HepG2 (cell line): ENCODE measurements at regions not wholly inside any gene's neighbourhood (a gene's known extent, or its start where the extent isn't known, plus 50 kb on each side); places are given as distances from the start of the nearest gene placed in this dataset.
"Not testable (repeated sequence)": the region's sequence is repeated elsewhere in the genome, so short reads cannot be mapped to it uniquely, and the experiment has no call there.

Experiments
- ATAC-seq: fragments of 200-7000 bp; cut with Tn5 transposase; 3 replicates; pipeline ENCODE4 v1.9.1; 2020; ENCODE audit warnings: mild to moderate bottlenecking, moderate library complexity
- BruUV-seq: library from RNA; stranded (reverse); fragments of 400-500 nt; replicated peaks from 2 replicates; lab custom pipeline; 2021; lab: Mats Ljungman, UMichigan
- CTCF ChIA-PET: fragments of 300-600 bp; formaldehyde crosslinking; extraction: SDS; loops from one replicate; lab custom pipeline; 2021; ENCODE audit warnings: low total read pairs, inconsistent platforms, low intra/inter-chr PET ratio; lab: Yijun Ruan, JAX
- POLR2A ChIA-PET: fragments of 350-600 bp; sonication (Branson Sonifier 250); formaldehyde crosslinking; loops from one replicate; lab custom pipeline; 2020; ENCODE audit warnings: antibody characterized with exemption, inconsistent platforms; lab: Yijun Ruan, JAX
- DNase-seq: peaks from one replicate; pipeline ENCODE4 v3.0.0-alpha.2; 2015; ENCODE audit warnings: low spot score
- FAIRE-seq: peaks from 3 replicates; lab custom pipeline; 2011; peaks lifted over from hg19 to GRCh38; lab: Jason Lieb, UNC
- H2AFZ ChIP-seq: one replicate; pipeline ENCODE4 v1.6.1; 2011; ENCODE audit warnings: low read length, inconsistent platforms
- H3K27ac ChIP-seq: fragments of 300-600 bp; 3 replicates; pipeline ENCODE4 v1.8.0; 2011; ENCODE audit warnings: mixed run types, mild to moderate bottlenecking, mixed read lengths, low read length, inconsistent platforms; ENCODE audit not compliant: insufficient read depth; ENCODE audit errors: extremely low read length
- H3K27me3 ChIP-seq, 2 experiments: fragments of 200-600 bp in 1 of 2; 2 replicates in 1 of 2; 3 replicates in 1 of 2; pipeline versions ENCODE4 v1.6.0 to v1.8.0; 2011; ENCODE audit warnings: low read length in 2 of 2, mild to moderate bottlenecking in 2 of 2, moderate library complexity in 2 of 2, inconsistent platforms in 1 of 2; ENCODE audit not compliant: insufficient read depth in 2 of 2, control insufficient read depth in 1 of 2
- H3K36me3 ChIP-seq, 2 experiments: fragments of 200-600 bp in 1 of 2; replicated peaks in 1 of 2; 2 replicates in 1 of 2; 3 replicates in 1 of 2; pipeline versions ENCODE4 v1.5.1 to v1.8.0; 2011; ENCODE audit warnings: low read length in 2 of 2, inconsistent platforms in 1 of 2; ENCODE audit not compliant: insufficient read depth in 2 of 2, control insufficient read depth in 1 of 2
- H3K4me1 ChIP-seq: 2 replicates; pipeline ENCODE4 v1.5.1; 2012; ENCODE audit warnings: low read length, inconsistent platforms; ENCODE audit not compliant: insufficient read depth
- H3K4me2 ChIP-seq: 2 replicates; pipeline ENCODE4 v1.6.0; 2011; ENCODE audit warnings: low read depth, low read length, inconsistent platforms
- H3K4me3 ChIP-seq, 3 experiments: fragments of 200-600 bp in 1 of 3; sonication (generic), shearing (Covaris generic) in 1 of 3; replicated peaks in 1 of 3; 2 replicates each; pipeline ENCODE4 v1.5.1; 2011 to 2016; ENCODE audit warnings: low read length in 3 of 3, inconsistent platforms in 2 of 3, low read depth in 2 of 3, mild to moderate bottlenecking in 2 of 3, control low read depth in 1 of 3, mixed read lengths in 1 of 3; ENCODE audit not compliant: insufficient read depth in 1 of 3
- H3K79me2 ChIP-seq: one replicate; pipeline ENCODE4 v1.6.1; 2011; ENCODE audit warnings: low read length, inconsistent platforms; ENCODE audit not compliant: insufficient read depth
- H3K9ac ChIP-seq: 2 replicates; pipeline ENCODE4 v1.6.0; 2011; ENCODE audit warnings: mild to moderate bottlenecking, low read depth, low read length, inconsistent platforms; ENCODE audit not compliant: insufficient read depth
- H3K9me3 ChIP-seq: 2 replicates; pipeline ENCODE4 v1.5.1; 2012; ENCODE audit warnings: mild to moderate bottlenecking, low read length
- H4K20me1 ChIP-seq: 2 replicates; pipeline ENCODE4 v1.6.0; 2011; ENCODE audit warnings: inconsistent platforms, mild to moderate bottlenecking, low read length, moderate library complexity; ENCODE audit not compliant: insufficient read depth
- PHB2 ChIP-seq: fragments of 450-650 bp; IDR thresholded peaks from 2 replicates; pipeline ENCODE4 v1.6.1; 2018; ENCODE audit not compliant: partially characterized antibody
- ZNF510 ChIP-seq: sonication (generic); formaldehyde crosslinking; IDR thresholded peaks from 2 replicates; pipeline ENCODE4 v1.4.0; 2020; ENCODE audit warnings: low read depth, mild to moderate bottlenecking, missing genetic modification reagents
- WGBS: methylation state at CpG from one replicate; pipeline ENCODE4 v1.1.6; 2017; ENCODE audit warnings: low lambda C conversion rate; 5-methylcytosine and 5-hydroxymethylcytosine counted together
- in situ Hi-C: cut with HindIII; loops from 2 replicates; pipeline ENCODE4 v1.10.0; 2017; ENCODE audit warnings: low pct_unique_long_range_greater_than_20kb; ENCODE audit not compliant: extremely low pct_ligation_motif_present
- intact Hi-C: fragments of 100-400 bp; cut with micrococcal nuclease; formaldehyde crosslinking; loops from one replicate; pipeline ENCODE4 v1.10.0; 2022; ENCODE audit not compliant: unreplicated experiment
- TF ChIP-seq, protein P1 (sequence below): sonication (generic); formaldehyde crosslinking; IDR thresholded peaks from 2 replicates; pipeline ENCODE4 v1.8.0; 2022; ENCODE audit warnings: mild to moderate bottlenecking, missing genetic modification reagents, moderate library complexity
- TF ChIP-seq, protein P2 (sequence below): IDR thresholded peaks from 2 replicates; pipeline ENCODE4 v1.6.1; 2018; ENCODE audit warnings: missing genetic modification reagents, mild to moderate bottlenecking, missing compliant biosample characterization

DNA sequence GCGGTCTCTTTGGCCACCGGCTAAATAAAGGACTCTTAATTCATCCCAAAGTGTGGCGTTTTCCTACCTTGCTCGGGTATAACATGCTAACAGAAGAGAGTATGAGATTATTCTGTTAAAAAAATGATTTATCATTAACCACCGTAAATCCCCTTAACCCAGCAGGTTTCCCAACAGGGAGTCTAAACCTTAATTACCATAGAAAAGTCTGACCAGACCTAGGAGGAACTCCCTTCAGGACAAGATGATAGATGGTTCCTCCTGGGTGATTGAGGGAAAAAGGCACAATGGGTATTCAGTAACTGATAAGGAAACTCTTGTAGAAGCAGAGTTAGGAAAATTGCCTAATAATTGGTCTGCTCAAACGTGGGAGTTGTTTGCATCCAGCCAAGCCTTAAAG is 193.7 kb downstream of the ZNF737 start:
- CTCF ChIA-PET = no interaction called here
- no peaks in the 10 kb centered on the region for H3K27me3 ChIP-seq
- H3K4me1 ChIP-seq = no peaks in the 10 kb centered on the region
- no peak overlapping the region for H2AFZ ChIP-seq
- intact Hi-C loops = no loop called here
- no peak overlapping the region for H3K4me3 ChIP-seq
- no peak overlapping the region for H3K9ac ChIP-seq
- in situ Hi-C loops = no loop called here
- DNase-seq (no peak), ATAC-seq (no peak), FAIRE-seq (no peak)
- H3K9me3 ChIP-seq = peaks cover 91% of the 10 kb centered on the region
- POLR2A ChIA-PET = no interaction called here
- TF ChIP-seq, protein P1, sequence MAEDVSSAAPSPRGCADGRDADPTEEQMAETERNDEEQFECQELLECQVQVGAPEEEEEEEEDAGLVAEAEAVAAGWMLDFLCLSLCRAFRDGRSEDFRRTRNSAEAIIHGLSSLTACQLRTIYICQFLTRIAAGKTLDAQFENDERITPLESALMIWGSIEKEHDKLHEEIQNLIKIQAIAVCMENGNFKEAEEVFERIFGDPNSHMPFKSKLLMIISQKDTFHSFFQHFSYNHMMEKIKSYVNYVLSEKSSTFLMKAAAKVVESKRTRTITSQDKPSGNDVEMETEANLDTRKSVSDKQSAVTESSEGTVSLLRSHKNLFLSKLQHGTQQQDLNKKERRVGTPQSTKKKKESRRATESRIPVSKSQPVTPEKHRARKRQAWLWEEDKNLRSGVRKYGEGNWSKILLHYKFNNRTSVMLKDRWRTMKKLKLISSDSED (CRISPR knock-in tag) = no peak
- TF ChIP-seq, protein P2, sequence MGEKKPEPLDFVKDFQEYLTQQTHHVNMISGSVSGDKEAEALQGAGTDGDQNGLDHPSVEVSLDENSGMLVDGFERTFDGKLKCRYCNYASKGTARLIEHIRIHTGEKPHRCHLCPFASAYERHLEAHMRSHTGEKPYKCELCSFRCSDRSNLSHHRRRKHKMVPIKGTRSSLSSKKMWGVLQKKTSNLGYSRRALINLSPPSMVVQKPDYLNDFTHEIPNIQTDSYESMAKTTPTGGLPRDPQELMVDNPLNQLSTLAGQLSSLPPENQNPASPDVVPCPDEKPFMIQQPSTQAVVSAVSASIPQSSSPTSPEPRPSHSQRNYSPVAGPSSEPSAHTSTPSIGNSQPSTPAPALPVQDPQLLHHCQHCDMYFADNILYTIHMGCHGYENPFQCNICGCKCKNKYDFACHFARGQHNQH = no peak
- TF ChIP-seq PHB2 (no peak), ZNF510 (CRISPR knock-in tag) (no peak)
- H3K79me2 ChIP-seq = no peaks in the 10 kb centered on the region
- no TSS peak for BruUV-seq
- no peaks in the 10 kb centered on the region for H4K20me1 ChIP-seq
- H3K4me2 ChIP-seq = no peak overlapping the region
- H3K36me3 ChIP-seq = no peaks in the 10 kb centered on the region
- 16% methylated on average over 6 of the region's 6 CpGs for WGBS
- H3K27ac ChIP-seq = no peak overlapping the region

DNA sequence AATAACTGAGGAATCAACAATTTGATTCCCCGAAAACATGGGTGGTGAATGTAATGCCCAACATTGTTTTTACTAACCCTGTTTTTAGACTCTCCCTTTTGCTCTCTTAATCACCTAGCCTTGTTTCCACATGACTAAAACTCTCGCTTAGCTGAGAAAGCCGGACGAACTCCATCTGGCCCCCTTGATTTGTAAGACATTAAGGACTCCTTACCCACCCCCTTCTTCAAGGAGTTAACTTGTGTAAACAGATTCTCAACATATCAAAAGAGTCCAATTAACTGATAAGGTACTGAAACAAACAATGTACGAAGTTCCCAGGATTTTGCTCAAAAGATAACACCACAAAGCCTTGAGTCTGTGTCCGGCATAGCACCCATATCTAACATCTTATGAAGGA is 194.3 kb downstream of the ZNF737 start:
- H3K4me1 ChIP-seq, BruUV-seq, H3K27ac ChIP-seq, H3K9ac ChIP-seq, in situ Hi-C loops, H4K20me1 ChIP-seq, DNase-seq, H3K4me3 ChIP-seq, H2AFZ ChIP-seq, intact Hi-C loops, H3K27me3 ChIP-seq, H3K4me2 ChIP-seq, H3K79me2 ChIP-seq, CTCF ChIA-PET, FAIRE-seq, ATAC-seq, H3K36me3 ChIP-seq, POLR2A ChIA-PET: not testable (repeated sequence)
- 1% methylated on average over 6 of the region's 6 CpGs for WGBS
- peaks cover 91% of the 10 kb centered on the region for H3K9me3 ChIP-seq
